ENCODE measurements at regions not wholly inside any gene's neighbourhood (a gene's known extent, or its start where the extent isn't known, plus 50 kb on each side); places are given as distances from the start of the nearest gene placed in this dataset.

DNA sequence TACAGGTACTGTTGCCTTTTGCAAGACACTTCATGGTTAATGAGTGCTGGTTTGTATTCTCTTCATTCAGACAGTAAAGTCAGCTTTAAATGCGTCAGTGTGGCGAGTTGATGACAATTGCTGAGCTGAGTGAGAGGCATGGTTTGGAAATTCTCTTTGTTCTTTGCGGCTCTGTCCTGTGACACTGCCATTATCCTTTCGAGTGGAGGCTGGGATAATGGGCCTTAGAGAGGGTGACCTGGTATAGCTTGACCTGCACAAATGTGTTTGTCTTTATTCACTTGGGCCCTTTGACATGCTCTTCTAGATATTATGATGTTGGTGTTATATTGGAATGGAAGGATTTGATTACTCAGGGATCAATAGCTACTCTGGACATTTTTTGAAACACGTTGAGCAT, 208.5 kb upstream of the FAT1 start:
- Mint-ChIP-seq H3K27me3 (ENCODE audit: low read depth in 2 of 2) (no peaks in the 10 kb centered on the region), H3K9me3 (peaks cover 22 to 23% of the 10 kb centered on the region in 2 donors), H3K27ac (no peak overlapping the region), H3K4me3 (no peak overlapping the region), H3K4me1 (no peaks in the 10 kb centered on the region), H3K36me3 (no peaks in the 10 kb centered on the region)
- Histone ChIP-seq H3K4me3 (ENCODE audit: low read length) (no peak overlapping the region), H3K9me3 (ENCODE audit: control insufficient read depth, insufficient read depth, low read length) (peaks cover 3% of the 10 kb centered on the region), H3K36me3 (ENCODE audit: control insufficient read depth, insufficient read depth, low read length) (no peaks in the 10 kb centered on the region), H3K27ac (ENCODE audit: low read length) (no peak overlapping the region), H3K27me3 (ENCODE audit: control insufficient read depth, insufficient read depth, low read length) (no peaks in the 10 kb centered on the region), H3K4me1 (ENCODE audit: control insufficient read depth, insufficient read depth, low read length) (no peaks in the 10 kb centered on the region)
- 86% methylated on average over 5 of the region's 5 CpGs for WGBS (ENCODE audit: insufficient coverage)
- ATAC-seq (no peak), DNase-seq (no peak)
- intact Hi-C loops (cut with micrococcal nuclease): no loop called here
- TF ChIP-seq, protein P1, sequence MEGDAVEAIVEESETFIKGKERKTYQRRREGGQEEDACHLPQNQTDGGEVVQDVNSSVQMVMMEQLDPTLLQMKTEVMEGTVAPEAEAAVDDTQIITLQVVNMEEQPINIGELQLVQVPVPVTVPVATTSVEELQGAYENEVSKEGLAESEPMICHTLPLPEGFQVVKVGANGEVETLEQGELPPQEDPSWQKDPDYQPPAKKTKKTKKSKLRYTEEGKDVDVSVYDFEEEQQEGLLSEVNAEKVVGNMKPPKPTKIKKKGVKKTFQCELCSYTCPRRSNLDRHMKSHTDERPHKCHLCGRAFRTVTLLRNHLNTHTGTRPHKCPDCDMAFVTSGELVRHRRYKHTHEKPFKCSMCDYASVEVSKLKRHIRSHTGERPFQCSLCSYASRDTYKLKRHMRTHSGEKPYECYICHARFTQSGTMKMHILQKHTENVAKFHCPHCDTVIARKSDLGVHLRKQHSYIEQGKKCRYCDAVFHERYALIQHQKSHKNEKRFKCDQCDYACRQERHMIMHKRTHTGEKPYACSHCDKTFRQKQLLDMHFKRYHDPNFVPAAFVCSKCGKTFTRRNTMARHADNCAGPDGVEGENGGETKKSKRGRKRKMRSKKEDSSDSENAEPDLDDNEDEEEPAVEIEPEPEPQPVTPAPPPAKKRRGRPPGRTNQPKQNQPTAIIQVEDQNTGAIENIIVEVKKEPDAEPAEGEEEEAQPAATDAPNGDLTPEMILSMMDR (IDR thresholded peaks at IDR 0.05): no peak

DNA sequence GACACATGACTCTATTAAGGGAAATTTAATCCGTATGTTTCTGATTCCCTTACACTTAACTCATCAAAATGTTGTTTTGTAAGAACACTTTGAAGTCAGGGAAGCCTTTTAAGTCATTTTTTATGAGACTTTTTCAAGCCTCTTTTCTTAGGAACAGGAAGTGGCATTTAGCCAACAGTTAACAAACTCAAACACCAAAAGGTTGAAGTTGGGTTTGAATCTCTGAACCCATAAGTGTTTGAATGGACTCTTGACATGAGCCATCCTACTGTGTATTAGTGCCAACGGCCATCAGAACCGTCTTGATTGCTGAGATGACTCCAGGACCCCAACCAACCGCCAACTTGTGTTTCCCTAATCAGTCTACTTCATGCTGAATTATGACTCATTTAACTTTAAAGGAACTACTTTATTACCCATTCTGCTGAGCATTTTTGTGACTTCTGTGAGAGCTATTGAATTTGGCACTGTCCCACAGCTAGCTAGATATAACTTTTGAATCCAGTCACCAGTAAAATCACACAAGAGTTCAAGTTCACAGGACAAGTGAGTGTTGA, 209.1 kb upstream of the FAT1 start:
- H3K4me3 Mint-ChIP-seq: no peak overlapping the region
- ATAC-seq (no peak), DNase-seq (no peak)
- TF ChIP-seq, protein P1 (IDR thresholded peaks at IDR 0.05): no peak
- H3K27ac Mint-ChIP-seq: no peak overlapping the region
- Histone ChIP-seq H3K27me3 (ENCODE audit: control insufficient read depth, insufficient read depth, low read length) (no peaks in the 10 kb centered on the region), H3K36me3 (ENCODE audit: control insufficient read depth, insufficient read depth, low read length) (no peaks in the 10 kb centered on the region), H3K4me1 (ENCODE audit: control insufficient read depth, insufficient read depth, low read length) (no peaks in the 10 kb centered on the region), H3K4me3 (ENCODE audit: low read length) (no peak overlapping the region), H3K27ac (ENCODE audit: low read length) (no peak overlapping the region), H3K9me3 (ENCODE audit: control insufficient read depth, insufficient read depth, low read length) (peaks cover 3% of the 10 kb centered on the region)
- no peaks in the 10 kb centered on the region for H3K36me3 Mint-ChIP-seq
- no peaks in the 10 kb centered on the region for H3K27me3 Mint-ChIP-seq (ENCODE audit: low read depth in 2 of 2)
- H3K9me3 Mint-ChIP-seq: peaks cover 23 to 24% of the 10 kb centered on the region in 2 donors
- WGBS (ENCODE audit: insufficient coverage): 63% methylated on average over 3 of the region's 4 CpGs
- H3K4me1 Mint-ChIP-seq: no peaks in the 10 kb centered on the region
- intact Hi-C loops (cut with micrococcal nuclease): no loop called here

DNA sequence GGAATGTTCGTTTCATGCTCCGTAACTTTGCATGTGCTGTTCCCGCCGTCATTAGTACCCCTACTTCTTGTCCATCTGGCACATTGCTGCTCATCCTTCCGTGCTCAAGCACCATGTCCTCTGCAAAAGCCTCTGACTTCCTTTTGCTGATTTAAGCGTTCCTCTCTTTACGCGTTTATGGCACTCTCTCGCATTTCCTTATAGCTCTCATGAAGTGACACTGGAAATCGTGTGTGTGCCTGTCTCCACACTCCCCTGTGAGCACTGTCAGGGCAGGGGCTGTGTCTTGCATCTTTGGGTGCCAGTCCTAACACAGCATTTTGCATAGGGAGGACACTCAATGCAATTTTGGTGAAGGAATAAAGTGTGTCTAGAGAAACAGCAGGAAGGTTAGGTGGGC, 210.6 kb upstream of the FAT1 start:
- TF ChIP-seq, protein P1 (IDR thresholded peaks at IDR 0.05): no peak
- DNase-seq (no peak), ATAC-seq (no peak)
- Histone ChIP-seq H3K27me3 (ENCODE audit: control insufficient read depth, insufficient read depth, low read length) (no peaks in the 10 kb centered on the region), H3K27ac (ENCODE audit: low read length) (no peak overlapping the region), H3K36me3 (ENCODE audit: control insufficient read depth, insufficient read depth, low read length) (no peaks in the 10 kb centered on the region), H3K4me1 (ENCODE audit: control insufficient read depth, insufficient read depth, low read length) (no peaks in the 10 kb centered on the region), H3K4me3 (ENCODE audit: low read length) (no peak overlapping the region), H3K9me3 (ENCODE audit: control insufficient read depth, insufficient read depth, low read length) (peaks cover 3% of the 10 kb centered on the region)
- 69% methylated on average over 10 of the region's 10 CpGs for WGBS (ENCODE audit: insufficient coverage)
- intact Hi-C loops (cut with micrococcal nuclease): no loop called here
- H3K4me1 Mint-ChIP-seq: no peaks in the 10 kb centered on the region
- H3K9me3 Mint-ChIP-seq: peaks cover 30 to 32% of the 10 kb centered on the region in 2 donors
- no peak overlapping the region for H3K27ac Mint-ChIP-seq
- H3K36me3 Mint-ChIP-seq: no peaks in the 10 kb centered on the region
- no peaks in the 10 kb centered on the region for H3K27me3 Mint-ChIP-seq (ENCODE audit: low read depth in 2 of 2)
- no peak overlapping the region for H3K4me3 Mint-ChIP-seq

DNA sequence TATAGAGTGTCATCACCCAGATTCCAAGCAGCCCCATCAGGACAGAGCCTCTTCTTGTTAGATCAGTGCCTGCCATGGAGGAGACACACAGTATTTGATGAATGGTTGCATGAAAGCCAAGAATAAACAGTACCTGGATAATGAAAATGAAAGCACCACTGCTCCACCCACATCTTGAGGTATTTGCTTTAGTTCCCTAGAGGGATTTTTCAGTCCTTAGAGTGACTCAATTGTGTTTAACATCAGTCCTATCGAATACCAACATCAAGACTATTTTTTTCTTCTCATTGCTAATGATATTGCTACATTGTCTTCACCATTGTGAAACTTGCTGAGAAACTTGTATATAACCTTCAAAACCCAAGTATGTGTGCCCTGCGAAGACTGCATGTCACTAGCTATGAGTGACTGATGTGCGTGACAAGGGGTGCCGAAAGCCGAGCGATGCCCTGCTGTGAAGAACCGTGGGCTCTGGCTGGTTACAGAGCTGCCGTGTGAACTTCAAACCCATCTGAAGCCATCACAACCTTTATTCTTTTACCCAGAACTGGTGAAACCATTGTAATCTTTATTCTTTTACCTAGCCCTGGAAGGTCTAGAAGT, 211.3 kb upstream of the FAT1 start:
- H3K27ac Mint-ChIP-seq: no peak overlapping the region
- no peak overlapping the region for H3K27ac ChIP-seq (ENCODE audit: low read length)
- peaks cover 2% of the 10 kb centered on the region for H3K9me3 ChIP-seq (ENCODE audit: control insufficient read depth, insufficient read depth, low read length)
- H3K27me3 ChIP-seq (ENCODE audit: control insufficient read depth, insufficient read depth, low read length): no peaks in the 10 kb centered on the region
- H3K27me3 Mint-ChIP-seq (ENCODE audit: low read depth in 2 of 2): no peaks in the 10 kb centered on the region
- WGBS (ENCODE audit: insufficient coverage): 88% methylated on average over 8 of the region's 8 CpGs
- H3K4me1 ChIP-seq (ENCODE audit: control insufficient read depth, insufficient read depth, low read length): no peaks in the 10 kb centered on the region
- TF ChIP-seq, protein P1 (IDR thresholded peaks at IDR 0.05): no peak
- H3K9me3 Mint-ChIP-seq: peaks cover 29 to 32% of the 10 kb centered on the region in 2 donors
- no peak overlapping the region for H3K4me3 ChIP-seq (ENCODE audit: low read length)
- no peak for ATAC-seq
- intact Hi-C loops (cut with micrococcal nuclease): no loop called here
- no peaks in the 10 kb centered on the region for H3K36me3 ChIP-seq (ENCODE audit: control insufficient read depth, insufficient read depth, low read length)
- H3K4me3 Mint-ChIP-seq: no peak overlapping the region
- H3K4me1 Mint-ChIP-seq: no peaks in the 10 kb centered on the region
- no peaks in the 10 kb centered on the region for H3K36me3 Mint-ChIP-seq
- DNase-seq: no peak
